ENCODE measurements at regions not wholly inside any gene's neighbourhood (a gene's known extent, or its start where the extent isn't known, plus 50 kb on each side); places are given as distances from the start of the nearest gene placed in this dataset.

DNA sequence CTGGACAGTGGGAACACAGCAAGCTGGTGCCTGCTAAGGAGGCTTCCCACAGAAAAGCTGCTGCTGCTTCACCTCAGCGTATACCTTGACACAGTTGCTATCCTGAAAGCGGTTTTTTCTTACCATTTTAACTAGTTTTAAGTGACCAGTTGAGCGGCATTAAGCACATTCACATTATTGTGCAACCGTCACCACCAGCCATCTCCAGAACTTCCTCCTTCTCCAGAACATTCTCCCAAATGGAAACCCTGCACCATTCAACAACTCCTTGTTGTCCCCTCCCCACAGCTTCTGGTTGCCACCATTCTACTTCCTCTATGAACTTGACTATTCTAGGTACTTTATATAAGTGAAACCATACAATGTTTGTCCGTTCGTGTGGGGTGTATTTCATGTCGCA, 169.9 kb downstream of the SNX10 start:
- Histone ChIP-seq H2AFZ (no peak overlapping the region), H4K20me1 (ENCODE audit: insufficient read depth) (no peaks in the 10 kb centered on the region), H3K4me2 (no peak overlapping the region), H3K36me3 (ENCODE audit: low read depth) (no peaks in the 10 kb centered on the region), H3K4me3 (no peak overlapping the region), H3K9me3 (ENCODE audit: insufficient read depth, low read depth) (no peaks in the 10 kb centered on the region), H3K4me1 (replicated peaks; ENCODE audit: insufficient read depth) (peaks cover 4% of the 10 kb centered on the region; the same call in 1 of the 2 replicates), H3K9me2 (ENCODE audit: insufficient read depth) (no peaks in the 10 kb centered on the region), H3K79me2 (ENCODE audit: low read depth) (no peaks in the 10 kb centered on the region), H3F3A (ENCODE audit: insufficient read depth, low read depth) (no peaks in the 10 kb centered on the region), H3K27ac (no peak overlapping the region), H3K27me3 (ENCODE audit: insufficient read depth, low read depth) (no peaks in the 10 kb centered on the region)
- TF ChIP-seq CTCF (conservative IDR thresholded peaks at IDR 0.05) = no peak
- TF ChIP-seq EZH2 (IDR thresholded peaks at IDR 0.05; ENCODE audit: low read depth) = no peak
- intact Hi-C loops (cut with micrococcal nuclease; ENCODE audit: unreplicated experiment) = no loop called here
- POLR2A ChIA-PET (ENCODE audit: unreplicated experiment) = no interaction called here
- BruUV-seq (replicated peaks) = no TSS peak
- DNase-seq = no peak
- CTCF ChIA-PET = no interaction called here

DNA sequence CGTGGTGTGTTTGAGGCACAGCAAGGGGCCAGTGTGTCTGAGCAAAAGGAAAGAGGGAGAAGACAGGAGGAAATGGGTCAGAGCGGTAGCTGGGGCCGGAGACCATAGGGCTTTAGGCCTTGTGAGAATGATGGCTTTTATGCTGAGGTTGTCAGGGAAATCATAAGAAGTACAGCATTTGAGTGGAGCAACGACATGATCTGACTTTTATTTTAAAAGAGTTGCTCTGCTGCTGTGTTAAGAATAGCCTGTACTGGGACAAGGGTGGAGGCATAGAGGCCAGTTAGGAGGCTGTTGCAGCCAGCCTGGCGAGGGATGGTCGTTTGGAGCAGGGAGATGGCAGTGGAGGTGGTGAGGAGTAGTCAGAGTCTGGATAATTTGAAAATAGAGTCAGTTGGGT, 174.3 kb downstream of the SNX10 start:
- Histone ChIP-seq H4K20me1 (ENCODE audit: insufficient read depth) (no peaks in the 10 kb centered on the region), H3K4me1 (replicated peaks; ENCODE audit: insufficient read depth) (no peaks in the 10 kb centered on the region), H3K9me2 (ENCODE audit: insufficient read depth) (no peaks in the 10 kb centered on the region), H3K27ac (no peak overlapping the region), H3K36me3 (ENCODE audit: low read depth) (no peaks in the 10 kb centered on the region), H3K9me3 (ENCODE audit: insufficient read depth, low read depth) (no peaks in the 10 kb centered on the region), H3K4me2 (no peak overlapping the region), H3K79me2 (ENCODE audit: low read depth) (no peaks in the 10 kb centered on the region), H2AFZ (no peak overlapping the region), H3K27me3 (ENCODE audit: insufficient read depth, low read depth) (no peaks in the 10 kb centered on the region), H3F3A (ENCODE audit: insufficient read depth, low read depth) (no peaks in the 10 kb centered on the region), H3K4me3 (no peak overlapping the region)
- no peak for DNase-seq
- no TSS peak for BruUV-seq (replicated peaks)
- CTCF ChIA-PET = no interaction called here
- POLR2A ChIA-PET (ENCODE audit: unreplicated experiment) = interaction anchor here (0.5 kb wide), 1 partner anchor 104 kb away, joined by 3 read pairs; no protein-coding TSS in a partner anchor
- no peak for TF ChIP-seq CTCF (conservative IDR thresholded peaks at IDR 0.05)
- no peak for TF ChIP-seq EZH2 (IDR thresholded peaks at IDR 0.05; ENCODE audit: low read depth)
- intact Hi-C loops (cut with micrococcal nuclease; ENCODE audit: unreplicated experiment) = no loop called here

DNA sequence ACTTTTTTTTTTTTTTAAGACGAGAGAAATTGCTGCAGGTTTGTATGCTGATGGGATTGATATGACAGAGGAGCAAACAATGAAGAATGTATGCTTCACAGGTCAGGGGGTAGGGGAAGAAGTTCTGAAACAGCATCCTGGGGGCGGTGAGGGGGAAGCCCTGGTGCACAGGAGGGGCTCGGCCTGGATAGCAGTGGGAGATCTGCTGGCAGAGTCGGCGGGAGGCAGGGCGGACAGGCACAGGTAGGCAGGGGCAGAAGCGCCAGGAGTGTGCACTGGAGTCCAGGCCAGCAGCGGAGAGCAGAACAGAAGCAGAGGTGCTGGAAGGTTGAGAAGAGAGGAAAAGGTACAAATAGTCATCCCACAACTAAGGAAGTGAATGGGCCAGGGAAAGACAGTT, 175.4 kb downstream of the SNX10 start:
- Histone ChIP-seq H3K4me2 (no peak overlapping the region), H2AFZ (no peak overlapping the region), H3K27me3 (ENCODE audit: insufficient read depth, low read depth) (no peaks in the 10 kb centered on the region), H3F3A (ENCODE audit: insufficient read depth, low read depth) (no peaks in the 10 kb centered on the region), H3K27ac (no peak overlapping the region), H3K9me2 (ENCODE audit: insufficient read depth) (no peaks in the 10 kb centered on the region), H3K79me2 (ENCODE audit: low read depth) (no peaks in the 10 kb centered on the region), H4K20me1 (ENCODE audit: insufficient read depth) (no peaks in the 10 kb centered on the region), H3K4me1 (replicated peaks; ENCODE audit: insufficient read depth) (no peaks in the 10 kb centered on the region), H3K9me3 (ENCODE audit: insufficient read depth, low read depth) (no peaks in the 10 kb centered on the region), H3K36me3 (ENCODE audit: low read depth) (no peaks in the 10 kb centered on the region), H3K4me3 (no peak overlapping the region)
- DNase-seq = no peak
- TF ChIP-seq EZH2 (IDR thresholded peaks at IDR 0.05; ENCODE audit: low read depth) (no peak), CTCF (conservative IDR thresholded peaks at IDR 0.05) (no peak)
- CTCF ChIA-PET = no interaction called here
- no TSS peak for BruUV-seq (replicated peaks)
- intact Hi-C loops (cut with micrococcal nuclease; ENCODE audit: unreplicated experiment) = no loop called here
- POLR2A ChIA-PET (ENCODE audit: unreplicated experiment) = no interaction called here
